Nephron progenitor cell (in vitro differentiated cells): ENCODE measurements at regions not wholly inside any gene's neighbourhood (a gene's known extent, or its start where the extent isn't known, plus 50 kb on each side); places are given as distances from the start of the nearest gene placed in this dataset.
A peak's percentile ranks its signal among the peaks of the same experiment; 100 is the strongest.

Source experiments
- DNase-seq: peaks from one replicate; pipeline ENCODE4 v3.0.0; 2021
- H3K27ac Mint-ChIP-seq: 2 replicates; pipeline ENCODE4 v1.8.0; 2021; ENCODE audit warnings: mild to moderate bottlenecking, moderate library complexity, mixed read lengths
- H3K27me3 Mint-ChIP-seq: 2 replicates; pipeline ENCODE4 v1.8.0; 2021; ENCODE audit warnings: mild to moderate bottlenecking, low read depth, mixed read lengths; ENCODE audit not compliant: poor library complexity
- H3K36me3 Mint-ChIP-seq: 2 replicates; pipeline ENCODE4 v1.8.0; 2021; ENCODE audit warnings: low read depth, mixed read lengths
- H3K4me1 Mint-ChIP-seq: 2 replicates; pipeline ENCODE4 v1.8.0; 2021; ENCODE audit warnings: mixed read lengths
- H3K4me3 Mint-ChIP-seq: 2 replicates; pipeline ENCODE4 v1.8.0; 2021; ENCODE audit warnings: mild to moderate bottlenecking, moderate library complexity, mixed read lengths
- H3K9me3 Mint-ChIP-seq: 2 replicates; pipeline ENCODE4 v1.8.0; 2021; ENCODE audit warnings: mild to moderate bottlenecking, moderate library complexity, mixed read lengths
- TF ChIP-seq, protein P1 (sequence below): fragments of 200-600 bp; sonication (generic); IDR thresholded peaks from 2 replicates; pipeline ENCODE4 v1.5.0; 2021; ENCODE audit warnings: antibody characterized with exemption

DNA sequence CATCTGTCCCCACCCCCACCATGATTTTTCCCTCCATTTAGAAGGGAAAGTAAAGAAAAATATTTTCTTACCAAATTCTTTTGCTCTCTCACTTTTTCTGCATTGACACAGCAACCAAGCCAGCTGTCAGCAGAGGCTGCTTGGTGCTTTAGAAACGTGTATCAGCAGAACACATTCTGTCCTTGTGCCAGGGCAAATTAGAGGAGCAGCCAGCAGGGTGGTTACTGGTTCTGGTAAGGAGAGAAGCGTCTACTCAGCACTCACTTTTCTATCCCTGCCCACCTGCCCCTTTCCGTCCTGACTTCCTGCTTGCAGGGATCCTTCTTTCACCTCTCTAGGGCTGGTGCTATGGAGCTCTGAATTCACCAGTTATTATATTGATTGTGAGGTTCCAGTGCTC, 327.5 kb upstream of the PDE3A start:
- Mint-ChIP-seq H3K4me1 (peaks cover 18% of the 10 kb centered on the region), H3K27ac (peak overlapping the region; percentile 6), H3K36me3 (no peaks in the 10 kb centered on the region), H3K27me3 (peaks cover 4% of the 10 kb centered on the region), H3K4me3 (no peak overlapping the region), H3K9me3 (no peaks in the 10 kb centered on the region)
- TF ChIP-seq, protein P1, sequence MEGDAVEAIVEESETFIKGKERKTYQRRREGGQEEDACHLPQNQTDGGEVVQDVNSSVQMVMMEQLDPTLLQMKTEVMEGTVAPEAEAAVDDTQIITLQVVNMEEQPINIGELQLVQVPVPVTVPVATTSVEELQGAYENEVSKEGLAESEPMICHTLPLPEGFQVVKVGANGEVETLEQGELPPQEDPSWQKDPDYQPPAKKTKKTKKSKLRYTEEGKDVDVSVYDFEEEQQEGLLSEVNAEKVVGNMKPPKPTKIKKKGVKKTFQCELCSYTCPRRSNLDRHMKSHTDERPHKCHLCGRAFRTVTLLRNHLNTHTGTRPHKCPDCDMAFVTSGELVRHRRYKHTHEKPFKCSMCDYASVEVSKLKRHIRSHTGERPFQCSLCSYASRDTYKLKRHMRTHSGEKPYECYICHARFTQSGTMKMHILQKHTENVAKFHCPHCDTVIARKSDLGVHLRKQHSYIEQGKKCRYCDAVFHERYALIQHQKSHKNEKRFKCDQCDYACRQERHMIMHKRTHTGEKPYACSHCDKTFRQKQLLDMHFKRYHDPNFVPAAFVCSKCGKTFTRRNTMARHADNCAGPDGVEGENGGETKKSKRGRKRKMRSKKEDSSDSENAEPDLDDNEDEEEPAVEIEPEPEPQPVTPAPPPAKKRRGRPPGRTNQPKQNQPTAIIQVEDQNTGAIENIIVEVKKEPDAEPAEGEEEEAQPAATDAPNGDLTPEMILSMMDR, result no peak
- DNase-seq, result no peak

DNA sequence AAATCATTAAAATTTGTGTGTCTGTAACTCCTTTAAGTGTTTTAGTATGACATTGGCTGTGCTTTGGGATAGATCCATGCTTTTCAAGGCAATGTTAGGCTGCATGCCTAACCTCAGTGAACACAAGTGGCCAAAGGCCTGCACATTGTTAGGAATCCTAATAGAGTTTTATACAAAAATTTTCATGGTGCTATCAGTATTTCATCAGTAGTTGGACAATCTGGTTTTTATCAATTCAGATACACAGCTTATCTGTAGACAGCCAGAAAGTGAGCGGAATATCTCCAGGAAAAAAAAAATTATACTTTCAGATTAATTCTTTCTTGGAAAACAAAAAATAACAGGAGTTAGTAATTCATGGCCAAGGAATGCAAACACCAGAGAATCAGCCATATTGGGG, 324.0 kb upstream of the PDE3A start:
- H3K27ac Mint-ChIP-seq, result peak overlapping the region; percentile 18
- peaks cover 4% of the 10 kb centered on the region for H3K27me3 Mint-ChIP-seq
- H3K9me3 Mint-ChIP-seq, result no peaks in the 10 kb centered on the region
- H3K4me3 Mint-ChIP-seq, result no peak overlapping the region
- TF ChIP-seq, protein P1, result no peak
- DNase-seq, result no peak
- H3K36me3 Mint-ChIP-seq, result no peaks in the 10 kb centered on the region
- H3K4me1 Mint-ChIP-seq, result peaks cover 14% of the 10 kb centered on the region

DNA sequence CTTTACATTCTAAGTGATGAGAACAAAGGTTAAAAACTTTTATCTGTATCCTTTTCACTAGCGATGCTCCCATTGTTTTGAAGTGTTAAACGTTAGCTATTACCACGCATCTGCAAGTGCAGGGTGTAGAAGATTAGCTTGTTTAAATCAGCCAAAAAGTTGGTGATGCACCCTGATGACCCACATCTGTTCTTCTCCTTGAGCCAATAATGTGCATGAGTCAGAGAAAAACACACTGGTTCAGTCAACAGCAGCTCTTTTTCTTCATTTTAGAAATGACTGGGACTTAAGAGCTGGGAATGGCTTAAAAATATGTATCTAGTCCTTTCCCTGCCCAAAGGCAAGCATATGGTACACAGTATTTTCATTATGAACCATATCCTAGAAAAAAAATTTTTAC, 323.5 kb upstream of the PDE3A start:
- TF ChIP-seq, protein P1, result no peak
- no peaks in the 10 kb centered on the region for H3K9me3 Mint-ChIP-seq
- H3K4me3 Mint-ChIP-seq, result no peak overlapping the region
- no peak for DNase-seq
- H3K4me1 Mint-ChIP-seq, result peaks cover 9% of the 10 kb centered on the region
- H3K27ac Mint-ChIP-seq, result no peak overlapping the region
- H3K36me3 Mint-ChIP-seq, result no peaks in the 10 kb centered on the region
- H3K27me3 Mint-ChIP-seq, result peaks cover 4% of the 10 kb centered on the region

DNA sequence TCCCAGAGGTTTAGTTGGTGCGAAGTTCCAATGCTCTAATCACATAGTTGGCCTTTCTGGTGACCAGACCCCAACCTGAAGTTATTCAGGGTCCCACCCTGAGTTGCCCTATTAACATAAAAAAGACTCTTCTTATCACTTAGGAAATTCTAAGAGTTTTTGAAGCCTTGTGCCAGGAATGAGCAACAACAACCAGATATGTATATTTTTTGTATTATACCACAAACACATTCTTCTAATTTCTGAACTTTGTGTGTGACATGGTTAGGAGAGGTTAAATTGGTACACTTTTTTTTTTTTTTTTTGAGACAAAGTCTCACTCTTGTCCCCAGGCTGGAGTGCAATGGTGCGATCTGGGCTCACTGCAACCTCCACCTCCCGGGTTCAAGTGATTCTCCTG, 320.4 kb upstream of the PDE3A start:
- Mint-ChIP-seq H3K9me3 (no peaks in the 10 kb centered on the region), H3K27me3 (no peaks in the 10 kb centered on the region), H3K36me3 (no peaks in the 10 kb centered on the region), H3K4me1 (no peaks in the 10 kb centered on the region), H3K27ac (no peak overlapping the region), H3K4me3 (no peak overlapping the region)
- DNase-seq, result no peak
- TF ChIP-seq, protein P1, result no peak

DNA sequence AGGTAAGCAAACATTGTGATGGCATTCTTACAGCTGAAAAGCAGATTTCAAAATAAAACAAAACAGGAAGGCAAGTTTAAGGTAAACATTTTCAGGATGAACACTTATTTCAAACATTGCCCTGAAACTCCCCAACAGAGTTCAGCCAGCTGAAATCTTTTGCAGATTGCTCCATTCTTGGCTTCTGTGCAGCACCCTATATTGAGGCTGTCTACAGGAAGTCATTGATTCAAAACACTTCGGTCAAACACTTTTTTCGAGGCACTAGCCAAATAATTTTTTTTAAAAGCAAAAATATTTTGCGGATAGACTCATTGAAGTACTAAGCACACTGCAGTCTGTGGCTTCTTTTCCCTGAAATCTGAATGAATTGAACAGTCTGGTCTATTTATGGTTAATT, 318.1 kb upstream of the PDE3A start:
- Mint-ChIP-seq H3K4me3 (no peak overlapping the region), H3K4me1 (peaks cover 11% of the 10 kb centered on the region), H3K9me3 (no peaks in the 10 kb centered on the region), H3K27ac (peak overlapping the region; percentile 25), H3K27me3 (no peaks in the 10 kb centered on the region), H3K36me3 (no peaks in the 10 kb centered on the region)
- TF ChIP-seq, protein P1, result no peak
- DNase-seq, result no peak

DNA sequence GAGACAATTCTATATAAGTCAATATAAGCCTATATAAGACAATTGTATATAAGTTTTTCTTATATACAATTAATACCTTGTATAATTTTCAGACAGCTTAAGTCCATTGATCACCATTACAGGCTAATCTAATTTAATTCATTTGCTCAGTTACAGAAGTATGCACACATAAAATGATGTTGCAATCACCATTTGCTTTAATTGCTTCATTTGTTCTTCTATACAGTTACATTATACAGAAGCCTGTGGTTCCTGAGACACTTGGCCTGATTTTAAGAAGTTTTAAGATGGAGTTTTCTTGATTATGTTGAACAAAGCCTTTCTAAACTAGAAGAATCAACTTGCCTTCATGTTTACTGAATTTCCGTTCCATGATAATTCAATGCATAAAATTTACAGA, 314.6 kb upstream of the PDE3A start:
- Mint-ChIP-seq H3K4me1 (peaks cover 11% of the 10 kb centered on the region), H3K9me3 (no peaks in the 10 kb centered on the region), H3K27ac (no peak overlapping the region), H3K4me3 (no peak overlapping the region), H3K36me3 (no peaks in the 10 kb centered on the region), H3K27me3 (no peaks in the 10 kb centered on the region)
- DNase-seq, result no peak
- TF ChIP-seq, protein P1, result no peak
